HepG2 (cell line): ENCODE measurements at regions not wholly inside any gene's neighbourhood (a gene's known extent, or its start where the extent isn't known, plus 50 kb on each side); places are given as distances from the start of the nearest gene placed in this dataset.

Experiments
- ARNT ChIP-seq: fragments of 450-650 bp; IDR thresholded peaks from 2 replicates; pipeline ENCODE4 v1.6.1; 2017
- ELF1 ChIP-seq: sonication (generic); formaldehyde crosslinking; IDR thresholded peaks from 2 replicates; pipeline ENCODE4 v1.4.0; 2020; ENCODE audit warnings: missing genetic modification reagents
- YY1 ChIP-seq: IDR thresholded peaks from 2 replicates; pipeline ENCODE4 v1.6.1; 2011; ENCODE audit warnings: low read length, low read depth, moderate library complexity, mild to moderate bottlenecking; ENCODE audit not compliant: insufficient read depth, insufficient replicate concordance
- ZNF329 ChIP-seq: sonication (generic); formaldehyde crosslinking; IDR thresholded peaks from 2 replicates; pipeline ENCODE4 v1.9.0; 2021; ENCODE audit warnings: low read depth, mild to moderate bottlenecking, missing genetic modification reagents
- TF ChIP-seq, protein P1 (sequence below): sonication (generic); formaldehyde crosslinking; IDR thresholded peaks from 2 replicates; pipeline ENCODE4 v1.5.0; 2020; ENCODE audit warnings: mild to moderate bottlenecking, missing genetic modification reagents, moderate library complexity

DNA sequence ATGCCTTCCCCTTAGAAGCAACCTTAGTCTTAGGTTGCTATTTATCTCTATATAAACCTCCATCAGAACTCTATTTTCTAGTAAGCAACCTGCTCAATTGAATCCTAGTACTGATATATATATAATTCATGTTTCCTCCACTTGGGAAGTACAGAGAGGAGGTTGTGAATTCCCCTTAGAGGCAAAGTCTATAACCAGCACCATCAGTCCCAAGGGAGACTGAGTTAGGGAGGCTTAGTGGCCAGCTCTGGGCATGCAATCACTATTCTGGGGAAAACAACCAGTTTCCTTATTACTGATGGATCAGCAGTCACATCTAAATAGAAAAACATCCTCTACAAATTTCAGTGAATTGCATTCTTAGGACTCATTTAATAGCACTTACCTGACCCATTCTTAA is 489.1 kb downstream of the RMST start:
- TF ChIP-seq YY1 (no peak), ARNT (no peak), ELF1 (CRISPR knock-in tag) (no peak), ZNF329 (CRISPR knock-in tag) (no peak)
- TF ChIP-seq, protein P1, sequence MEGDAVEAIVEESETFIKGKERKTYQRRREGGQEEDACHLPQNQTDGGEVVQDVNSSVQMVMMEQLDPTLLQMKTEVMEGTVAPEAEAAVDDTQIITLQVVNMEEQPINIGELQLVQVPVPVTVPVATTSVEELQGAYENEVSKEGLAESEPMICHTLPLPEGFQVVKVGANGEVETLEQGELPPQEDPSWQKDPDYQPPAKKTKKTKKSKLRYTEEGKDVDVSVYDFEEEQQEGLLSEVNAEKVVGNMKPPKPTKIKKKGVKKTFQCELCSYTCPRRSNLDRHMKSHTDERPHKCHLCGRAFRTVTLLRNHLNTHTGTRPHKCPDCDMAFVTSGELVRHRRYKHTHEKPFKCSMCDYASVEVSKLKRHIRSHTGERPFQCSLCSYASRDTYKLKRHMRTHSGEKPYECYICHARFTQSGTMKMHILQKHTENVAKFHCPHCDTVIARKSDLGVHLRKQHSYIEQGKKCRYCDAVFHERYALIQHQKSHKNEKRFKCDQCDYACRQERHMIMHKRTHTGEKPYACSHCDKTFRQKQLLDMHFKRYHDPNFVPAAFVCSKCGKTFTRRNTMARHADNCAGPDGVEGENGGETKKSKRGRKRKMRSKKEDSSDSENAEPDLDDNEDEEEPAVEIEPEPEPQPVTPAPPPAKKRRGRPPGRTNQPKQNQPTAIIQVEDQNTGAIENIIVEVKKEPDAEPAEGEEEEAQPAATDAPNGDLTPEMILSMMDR (CRISPR knock-in tag), result no peak
